WTC11 (cell line): ENCODE measurements at regions not wholly inside any gene's neighbourhood (a gene's known extent, or its start where the extent isn't known, plus 50 kb on each side); places are given as distances from the start of the nearest gene placed in this dataset.

Source experiments
- CTCF ChIP-seq: fragments of 200-600 bp; IDR thresholded peaks from 2 replicates; pipeline ENCODE4 v1.8.0; 2022; ENCODE audit warnings: antibody characterized with exemption
- ESRRA ChIP-seq: sonication (generic); formaldehyde crosslinking; IDR thresholded peaks from 2 replicates; pipeline ENCODE4 v1.8.1; 2022; ENCODE audit warnings: mild to moderate bottlenecking, missing genetic modification reagents, borderline replicate concordance
- MAX ChIP-seq: sonication (generic); formaldehyde crosslinking; IDR thresholded peaks from 2 replicates; pipeline ENCODE4 v1.8.0; 2022; ENCODE audit warnings: mild to moderate bottlenecking, missing genetic modification reagents
- MLX ChIP-seq: sonication (generic); formaldehyde crosslinking; IDR thresholded peaks from 2 replicates; pipeline ENCODE4 v1.8.1; 2023; ENCODE audit warnings: mild to moderate bottlenecking, missing genetic modification reagents, moderate library complexity
- NFYB ChIP-seq: sonication (generic); formaldehyde crosslinking; conservative IDR thresholded peaks from 2 replicates; pipeline ENCODE4 v1.8.0; 2022; ENCODE audit warnings: low read depth, missing genetic modification reagents
- NR2C2 ChIP-seq: sonication (generic); formaldehyde crosslinking; IDR thresholded peaks from 2 replicates; pipeline ENCODE4 v1.8.0; 2022; ENCODE audit warnings: mild to moderate bottlenecking, missing genetic modification reagents
- PRDM15 ChIP-seq: sonication (generic); formaldehyde crosslinking; IDR thresholded peaks from 2 replicates; pipeline ENCODE4 v1.8.0; 2022; ENCODE audit warnings: missing genetic modification reagents
- SMAD4 ChIP-seq: sonication (generic); formaldehyde crosslinking; IDR thresholded peaks from 2 replicates; pipeline ENCODE4 v1.8.0; 2022; ENCODE audit warnings: mild to moderate bottlenecking, missing genetic modification reagents
- ZNF138 ChIP-seq: sonication (generic); formaldehyde crosslinking; conservative IDR thresholded peaks from 2 replicates; pipeline ENCODE4 v1.8.1; 2022; ENCODE audit warnings: mild to moderate bottlenecking, moderate library complexity, missing genetic modification reagents
- ZNF423 ChIP-seq: fragments of 250-450 bp; sonication (Bioruptor Pico); IDR thresholded peaks from 2 replicates; pipeline ENCODE4 v2.1.2; 2022; ENCODE audit warnings: mild to moderate bottlenecking, moderate library complexity
- TF ChIP-seq, protein P1 (sequence below): sonication (generic); formaldehyde crosslinking; conservative IDR thresholded peaks from 2 replicates; pipeline ENCODE4 v1.8.1; 2022; ENCODE audit warnings: mild to moderate bottlenecking, missing genetic modification reagents
- TF ChIP-seq, protein P2 (sequence below): fragments of 250-450 bp; sonication (Bioruptor Pico); IDR thresholded peaks from 2 replicates; pipeline ENCODE4 v1.9.0; 2021; ENCODE audit warnings: mild to moderate bottlenecking

- no peak for TF ChIP-seq ZNF138
- no peak for TF ChIP-seq SMAD4
- TF ChIP-seq NR2C2 (CRISPR knock-in tag), result no peak
- TF ChIP-seq CTCF, result no peak
- no peak for TF ChIP-seq MLX
- TF ChIP-seq ZNF423 (CRISPR knock-in tag), result no peak
- TF ChIP-seq, protein P1, sequence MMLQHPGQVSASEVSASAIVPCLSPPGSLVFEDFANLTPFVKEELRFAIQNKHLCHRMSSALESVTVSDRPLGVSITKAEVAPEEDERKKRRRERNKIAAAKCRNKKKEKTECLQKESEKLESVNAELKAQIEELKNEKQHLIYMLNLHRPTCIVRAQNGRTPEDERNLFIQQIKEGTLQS, result no peak
- no peak for TF ChIP-seq MAX (CRISPR knock-in tag)
- TF ChIP-seq, protein P2, sequence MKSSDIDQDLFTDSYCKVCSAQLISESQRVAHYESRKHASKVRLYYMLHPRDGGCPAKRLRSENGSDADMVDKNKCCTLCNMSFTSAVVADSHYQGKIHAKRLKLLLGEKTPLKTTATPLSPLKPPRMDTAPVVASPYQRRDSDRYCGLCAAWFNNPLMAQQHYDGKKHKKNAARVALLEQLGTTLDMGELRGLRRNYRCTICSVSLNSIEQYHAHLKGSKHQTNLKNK (CRISPR knock-in tag), result no peak
- no peak for TF ChIP-seq PRDM15 (CRISPR knock-in tag)
- TF ChIP-seq NFYB, result no peak
- TF ChIP-seq ESRRA, result no peak
Observed at GRCh38 chr14:105913861-105914260, 387.5 kb downstream of the TMEM121 start.
